AG09309 (cell line): ENCODE measurements at regions not wholly inside any gene's neighbourhood (a gene's known extent, or its start where the extent isn't known, plus 50 kb on each side); places are given as distances from the start of the nearest gene placed in this dataset.

Source experiments
- DNase-seq: peaks from one replicate; pipeline ENCODE4 v3.0.0-alpha.2; 2010; ENCODE audit warnings: low read depth
- H3K4me3 ChIP-seq: 2 replicates; pipeline ENCODE4 v1.5.1; 2011; ENCODE audit warnings: mild to moderate bottlenecking, low read depth, low read length, moderate library complexity; ENCODE audit not compliant: control insufficient read depth
- TF ChIP-seq, protein P1 (sequence below): IDR thresholded peaks from 2 replicates; pipeline ENCODE4 v1.5.1; 2011; ENCODE audit warnings: mild to moderate bottlenecking, low read depth, low read length, inconsistent platforms; ENCODE audit not compliant: insufficient read depth, control insufficient read depth; ENCODE audit errors: missing control alignments

DNA sequence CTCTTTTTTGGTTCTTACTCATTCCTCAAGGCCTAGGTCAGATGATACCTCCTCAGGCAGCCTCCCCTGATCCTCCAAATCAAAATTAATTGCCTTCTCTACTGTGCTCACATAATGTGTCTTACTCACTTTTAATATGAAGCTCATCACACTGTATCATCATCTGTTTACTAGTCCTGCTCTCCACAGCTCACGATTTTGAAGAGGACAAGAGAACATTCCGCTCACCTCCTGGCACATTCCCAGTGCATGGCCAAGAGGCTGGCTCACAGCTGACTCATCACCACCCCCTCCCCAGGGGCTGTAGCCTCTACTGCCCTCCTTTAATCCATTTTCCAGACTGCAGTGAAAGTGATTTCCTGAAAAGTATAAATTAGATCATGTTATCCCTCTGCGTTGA lies 133.1 kb downstream of the ALDH8A1 start:
- no peak for DNase-seq
- H3K4me3 ChIP-seq, result no peak overlapping the region
- TF ChIP-seq, protein P1, sequence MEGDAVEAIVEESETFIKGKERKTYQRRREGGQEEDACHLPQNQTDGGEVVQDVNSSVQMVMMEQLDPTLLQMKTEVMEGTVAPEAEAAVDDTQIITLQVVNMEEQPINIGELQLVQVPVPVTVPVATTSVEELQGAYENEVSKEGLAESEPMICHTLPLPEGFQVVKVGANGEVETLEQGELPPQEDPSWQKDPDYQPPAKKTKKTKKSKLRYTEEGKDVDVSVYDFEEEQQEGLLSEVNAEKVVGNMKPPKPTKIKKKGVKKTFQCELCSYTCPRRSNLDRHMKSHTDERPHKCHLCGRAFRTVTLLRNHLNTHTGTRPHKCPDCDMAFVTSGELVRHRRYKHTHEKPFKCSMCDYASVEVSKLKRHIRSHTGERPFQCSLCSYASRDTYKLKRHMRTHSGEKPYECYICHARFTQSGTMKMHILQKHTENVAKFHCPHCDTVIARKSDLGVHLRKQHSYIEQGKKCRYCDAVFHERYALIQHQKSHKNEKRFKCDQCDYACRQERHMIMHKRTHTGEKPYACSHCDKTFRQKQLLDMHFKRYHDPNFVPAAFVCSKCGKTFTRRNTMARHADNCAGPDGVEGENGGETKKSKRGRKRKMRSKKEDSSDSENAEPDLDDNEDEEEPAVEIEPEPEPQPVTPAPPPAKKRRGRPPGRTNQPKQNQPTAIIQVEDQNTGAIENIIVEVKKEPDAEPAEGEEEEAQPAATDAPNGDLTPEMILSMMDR, result no peak

DNA sequence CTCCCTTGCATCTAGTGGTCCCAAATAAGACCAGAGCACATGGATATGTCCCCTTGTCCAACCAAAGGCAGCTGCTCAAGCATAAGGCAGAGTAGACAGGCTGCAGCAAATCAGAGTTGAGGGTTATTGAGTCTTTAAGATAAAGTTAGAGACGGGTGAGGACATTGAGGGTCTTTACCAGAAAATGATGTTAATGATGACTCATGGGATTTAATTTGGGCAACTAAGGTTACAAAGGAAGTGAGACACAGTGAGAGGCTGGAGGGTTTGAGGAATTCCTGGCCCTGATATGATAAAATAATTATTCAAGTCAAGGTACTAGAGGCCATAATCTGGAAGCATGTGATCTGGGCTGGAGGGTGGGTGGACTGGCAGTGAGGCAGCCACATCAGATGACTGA lies 133.6 kb downstream of the ALDH8A1 start:
- TF ChIP-seq, protein P1, result no peak
- H3K4me3 ChIP-seq, result no peak overlapping the region
- DNase-seq, result no peak

DNA sequence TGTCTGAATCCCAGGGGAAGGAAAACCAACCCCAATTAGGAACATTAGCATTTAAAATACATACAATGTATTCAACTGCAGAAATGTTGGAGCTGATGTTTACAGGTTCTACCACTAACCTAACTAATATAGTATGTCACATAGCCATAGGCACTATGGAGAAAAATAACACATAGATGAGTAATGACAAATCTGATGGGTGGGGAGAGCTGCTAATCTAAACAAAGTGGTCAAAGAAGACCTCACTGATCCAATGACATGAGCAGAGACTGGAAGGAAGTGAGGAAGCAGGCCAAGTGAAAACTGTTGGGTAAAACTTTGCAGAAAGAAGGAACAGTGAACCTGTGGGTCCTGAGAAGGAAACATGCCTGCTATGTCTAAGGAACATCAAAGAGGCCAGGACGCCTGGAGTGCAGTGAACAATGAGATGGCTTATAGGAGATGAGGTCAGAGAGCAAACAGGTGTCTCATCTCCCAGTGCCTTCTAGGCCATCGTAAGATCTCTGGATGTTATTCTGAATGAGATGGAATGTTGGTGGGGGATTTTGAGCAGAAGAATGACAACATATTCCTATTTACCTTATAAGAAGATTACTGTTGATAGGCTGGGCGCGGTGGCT lies 135.7 kb downstream of the ALDH8A1 start:
- no peak overlapping the region for H3K4me3 ChIP-seq
- TF ChIP-seq, protein P1, result no peak
- DNase-seq, result no peak

DNA sequence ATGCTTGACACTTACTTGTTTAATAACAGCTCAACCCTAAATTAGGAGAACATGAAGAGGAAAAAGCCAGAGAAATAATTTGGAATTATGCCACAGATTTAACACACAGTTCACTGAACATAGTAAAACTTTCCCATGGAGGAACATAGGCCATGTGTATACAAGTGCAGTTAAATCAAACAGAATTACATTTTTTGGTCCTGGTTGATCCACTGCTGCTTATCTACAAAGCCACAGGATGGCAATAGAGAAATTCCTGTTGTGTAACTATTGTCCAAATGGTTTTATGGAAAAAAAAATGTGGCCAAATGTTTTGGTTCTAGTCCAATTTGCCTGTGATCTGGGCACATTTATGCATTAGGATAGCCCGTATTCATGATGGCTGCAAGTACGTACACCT lies 136.8 kb downstream of the ALDH8A1 start:
- TF ChIP-seq, protein P1, result no peak
- no peak overlapping the region for H3K4me3 ChIP-seq
- peak; percentile 29 for DNase-seq

DNA sequence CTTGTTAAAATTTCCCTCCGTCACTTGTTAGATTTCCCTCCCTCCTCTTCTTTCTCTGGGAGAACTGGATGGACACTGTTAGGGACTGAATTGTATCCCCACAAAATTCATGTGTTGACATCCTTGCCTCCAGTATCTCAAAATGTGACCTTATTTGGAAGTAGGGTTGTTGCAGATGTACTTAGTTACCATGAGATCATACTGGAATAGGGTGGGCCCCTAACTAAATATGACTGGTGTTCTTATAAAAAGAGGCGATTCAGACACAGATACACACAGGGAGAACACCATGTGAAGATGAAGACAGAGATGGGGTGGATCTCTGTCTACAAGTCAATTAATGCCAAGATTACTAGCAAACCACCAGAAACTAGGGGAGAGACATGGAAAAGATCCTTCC lies 139.5 kb downstream of the ALDH8A1 start:
- no peak overlapping the region for H3K4me3 ChIP-seq
- TF ChIP-seq, protein P1, result no peak
- DNase-seq, result no peak

DNA sequence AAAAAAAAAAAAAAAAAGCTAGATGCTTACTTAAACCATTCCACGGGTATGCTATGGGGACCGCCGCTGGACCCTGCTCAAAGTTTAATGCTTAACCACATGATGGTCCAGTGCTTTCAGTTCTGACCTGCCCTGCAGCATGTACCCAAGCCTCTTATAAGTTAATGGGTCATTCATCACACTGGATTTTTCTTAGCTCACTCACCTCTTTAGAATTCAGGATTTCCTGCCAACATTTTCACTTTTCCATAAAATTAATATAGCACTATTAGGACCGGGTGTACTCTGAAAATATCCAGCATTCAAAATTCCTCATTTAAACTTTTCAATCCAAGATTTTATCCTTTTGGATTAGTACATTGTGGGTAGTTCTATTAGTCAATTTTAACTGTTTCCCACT lies 140.8 kb downstream of the ALDH8A1 start:
- no peak for DNase-seq
- no peak overlapping the region for H3K4me3 ChIP-seq
- TF ChIP-seq, protein P1, result no peak
